ENCODE measurements at regions not wholly inside any gene's neighbourhood (a gene's known extent, or its start where the extent isn't known, plus 50 kb on each side); places are given as distances from the start of the nearest gene placed in this dataset.

DNA sequence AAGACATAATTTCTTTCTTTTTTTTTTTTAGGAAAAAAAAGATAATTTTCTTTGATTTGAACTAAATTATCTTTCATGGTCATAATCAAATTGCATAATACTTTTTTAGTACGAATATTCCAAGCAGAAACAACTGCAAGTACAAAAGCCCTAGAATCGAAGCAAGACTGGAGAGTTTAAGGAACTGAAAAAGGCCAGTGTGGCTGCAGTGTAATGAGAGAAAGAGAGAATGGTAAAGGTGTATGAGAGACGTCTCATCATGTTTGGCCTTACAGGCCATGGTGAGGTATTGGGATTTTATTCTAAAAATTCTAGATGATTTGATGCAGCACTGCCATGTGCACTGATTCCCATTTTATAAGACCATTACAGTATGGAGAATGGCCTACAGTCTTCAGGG lies 180.9 kb downstream of the SUCNR1 start:
- DNase-seq (ENCODE audit: low read depth): no peak

DNA sequence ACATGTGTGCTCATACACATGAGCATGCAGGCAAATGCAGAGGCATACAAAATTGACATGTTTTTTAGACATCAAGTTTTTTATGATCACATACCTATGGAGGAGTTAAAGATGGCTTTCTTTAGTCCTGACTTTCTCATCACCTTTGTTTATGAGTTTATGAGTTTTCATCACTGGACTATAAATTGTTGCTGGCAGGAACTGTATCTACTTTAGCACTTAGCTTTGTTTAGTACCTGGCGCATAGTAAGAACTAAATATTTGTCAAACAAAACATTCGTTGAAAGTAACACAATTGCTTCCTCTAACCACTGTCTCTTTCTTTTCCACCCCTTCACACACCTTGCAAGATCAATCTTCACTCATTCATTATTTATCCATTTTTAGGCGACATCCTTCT lies 182.6 kb downstream of the SUCNR1 start:
- no peak for DNase-seq (ENCODE audit: low read depth)

DNA sequence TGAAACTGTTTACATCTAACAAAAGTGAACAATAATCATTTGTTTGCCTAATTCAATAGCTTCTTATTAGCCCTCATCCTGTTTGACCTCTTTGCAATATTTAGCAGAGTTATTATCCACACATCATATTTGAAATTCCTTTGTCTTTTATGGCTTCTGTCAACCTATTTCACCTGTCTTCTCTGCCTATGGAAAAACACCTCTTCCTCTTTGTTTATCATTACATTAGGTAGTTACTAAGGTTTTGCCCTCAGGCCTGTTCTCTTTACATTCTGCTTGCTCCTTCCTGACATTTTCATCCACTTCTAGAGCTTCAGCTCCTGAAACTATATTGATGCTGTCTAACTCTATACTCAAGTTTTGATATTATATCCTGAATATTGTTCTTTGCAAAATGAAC lies 183.0 kb downstream of the SUCNR1 start:
- no peak for DNase-seq (ENCODE audit: low read depth)

DNA sequence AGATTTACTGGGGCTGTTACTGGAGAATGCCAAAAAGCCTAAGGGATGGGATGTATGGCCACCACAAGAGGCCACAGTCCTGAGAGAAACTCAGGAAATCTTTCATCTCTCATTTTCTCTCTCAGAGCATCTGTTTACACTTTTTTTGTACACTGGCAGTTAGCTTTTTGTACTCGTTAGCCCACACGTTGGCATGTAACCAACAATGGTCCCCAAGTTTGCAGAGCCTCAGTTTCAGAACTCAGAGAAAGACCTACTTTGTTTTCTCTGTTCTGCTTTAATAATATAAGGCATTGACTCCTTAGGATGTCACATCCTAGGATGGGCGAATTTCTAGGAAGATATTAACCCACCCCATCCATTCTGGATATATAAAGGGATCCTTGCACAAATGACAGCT lies 183.5 kb downstream of the SUCNR1 start:
- no peak for DNase-seq (ENCODE audit: low read depth)

DNA sequence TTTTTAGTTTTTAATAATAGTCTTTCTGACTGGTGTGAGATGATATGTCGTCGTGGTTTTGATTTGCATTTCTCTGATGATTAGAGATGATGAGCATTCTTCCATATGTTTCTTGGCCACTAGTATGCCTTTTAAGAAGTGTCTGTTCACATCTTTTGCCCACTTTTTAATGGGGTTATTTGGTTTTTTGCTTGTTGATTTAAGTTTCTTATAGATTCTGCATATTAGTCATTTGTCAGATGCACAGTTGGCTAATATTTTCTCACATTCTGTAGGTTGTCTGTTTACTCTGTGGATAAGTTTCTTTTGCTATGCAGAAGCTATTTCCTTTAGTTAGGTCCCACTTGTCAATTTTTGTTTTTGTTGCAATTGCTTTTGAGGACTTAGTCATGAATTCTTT lies 185.4 kb downstream of the SUCNR1 start:
- DNase-seq (ENCODE audit: low read depth): no peak

DNA sequence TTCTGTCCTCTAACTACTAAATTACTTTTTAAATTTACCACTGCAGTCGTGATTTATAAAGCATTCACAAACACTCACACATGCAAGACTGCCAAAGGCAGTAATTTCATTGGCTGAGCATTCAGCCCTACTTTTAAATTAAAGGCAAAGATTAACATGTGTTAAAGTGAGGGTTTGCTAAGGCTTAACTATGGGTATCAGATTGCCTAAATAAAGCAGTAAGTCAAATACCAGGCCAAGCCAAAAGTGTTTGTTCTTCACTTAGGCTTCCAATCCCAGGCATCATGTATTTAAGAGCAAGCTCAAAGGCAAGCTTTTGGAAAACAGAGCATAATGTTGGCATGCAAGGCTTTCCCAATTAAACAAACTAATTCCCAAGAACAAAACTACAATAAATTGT lies 187.3 kb downstream of the SUCNR1 start:
- DNase-seq (ENCODE audit: low read depth): no peak

DNA sequence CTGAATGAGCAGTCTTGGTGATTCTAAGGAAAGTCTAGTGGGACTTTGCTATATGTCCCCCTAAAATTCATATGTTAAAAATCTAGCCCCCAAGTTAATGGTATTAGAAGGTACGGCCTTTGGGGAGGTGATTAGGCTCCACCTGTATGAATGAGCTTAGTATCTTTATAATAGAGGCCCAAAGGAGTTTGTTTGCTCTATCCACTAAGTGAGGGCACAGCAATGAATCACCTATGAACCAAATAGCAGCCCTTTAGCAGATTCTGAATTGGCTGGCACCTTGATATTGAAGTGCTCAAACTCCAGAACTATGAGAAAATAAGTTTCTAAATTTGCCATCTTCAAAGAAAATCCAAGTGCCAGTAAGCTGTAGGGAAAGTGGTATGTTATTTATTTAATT lies 187.9 kb downstream of the SUCNR1 start:
- no peak for DNase-seq (ENCODE audit: low read depth)

DNA sequence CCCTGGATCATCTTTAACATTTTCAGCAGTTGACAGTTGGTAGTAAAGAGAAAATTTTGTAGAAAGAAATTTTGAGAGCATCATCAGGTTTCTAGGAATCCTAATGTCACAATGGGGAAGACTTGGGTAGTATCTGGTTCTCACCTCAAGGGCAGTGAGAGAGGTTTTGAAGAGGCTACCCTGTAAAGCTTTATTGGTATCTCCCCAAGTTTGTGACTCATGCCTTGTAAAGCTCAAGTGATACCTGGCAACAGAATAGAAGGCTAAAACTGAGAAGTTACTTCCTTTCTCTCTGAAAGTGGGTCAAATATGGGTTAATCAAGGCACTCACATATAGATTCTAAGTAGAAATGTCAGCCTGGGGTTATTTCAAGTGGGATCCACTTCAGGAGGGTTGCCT lies 196.4 kb downstream of the SUCNR1 start:
- DNase-seq (ENCODE audit: low read depth): no peak

DNA sequence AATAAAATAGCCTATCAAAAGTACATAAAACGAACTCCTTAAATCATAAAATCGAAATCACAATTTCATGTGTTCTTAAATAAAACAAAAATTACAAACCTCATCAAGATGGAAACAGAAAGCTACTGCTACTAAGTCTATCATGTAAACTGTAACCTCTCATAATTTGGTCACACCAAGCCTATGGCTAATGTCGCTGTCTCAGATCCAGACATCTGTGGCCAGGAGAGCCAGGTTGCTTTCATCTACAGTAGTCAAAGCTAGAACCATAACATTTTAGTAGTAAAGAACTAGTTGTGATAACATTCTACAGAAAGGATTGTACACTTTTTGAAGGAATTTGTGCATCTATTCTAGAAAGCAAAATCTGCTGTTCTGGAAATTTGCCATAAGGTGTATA lies 197.4 kb upstream of the MBNL1 start:
- DNase-seq (ENCODE audit: low read depth): no peak

DNA sequence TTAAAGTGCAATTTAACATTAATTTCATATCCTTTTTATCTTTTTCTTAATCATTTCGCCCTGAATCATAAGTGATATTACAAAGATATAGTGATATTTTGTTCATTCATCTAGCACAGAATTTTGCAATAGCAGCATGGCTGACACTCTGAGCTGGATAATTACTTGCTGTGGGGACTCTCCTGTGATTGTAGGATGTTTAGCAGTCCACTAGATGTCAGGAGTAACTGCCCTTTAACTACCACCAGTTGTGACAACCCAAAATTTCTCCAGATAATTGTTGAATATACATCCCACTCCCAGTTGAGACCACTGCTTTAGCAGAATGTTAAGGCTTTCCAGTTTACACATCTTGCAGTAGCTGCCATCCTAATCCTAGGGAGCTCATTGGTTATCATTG lies 196.8 kb upstream of the MBNL1 start:
- no peak for DNase-seq (ENCODE audit: low read depth)

DNA sequence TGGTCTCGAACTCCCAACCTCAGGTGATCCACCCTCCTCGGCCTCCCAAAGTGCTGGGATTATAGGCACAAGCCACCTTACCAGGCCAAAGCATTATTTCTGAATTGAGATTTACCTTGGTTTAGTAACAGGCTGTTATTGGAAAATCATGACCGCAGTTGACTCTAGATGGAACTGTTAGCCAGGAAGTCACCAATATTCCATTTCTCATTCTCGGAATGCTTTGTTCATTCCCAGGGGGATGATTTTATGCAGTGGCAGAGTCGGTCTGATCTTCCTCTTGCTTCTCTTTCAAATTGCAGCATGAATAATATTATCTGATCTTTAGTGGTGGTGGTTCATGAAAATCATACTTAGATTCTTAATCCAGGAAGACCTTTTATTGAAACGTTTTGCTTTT lies 195.5 kb upstream of the MBNL1 start:
- no peak for DNase-seq (ENCODE audit: low read depth)

DNA sequence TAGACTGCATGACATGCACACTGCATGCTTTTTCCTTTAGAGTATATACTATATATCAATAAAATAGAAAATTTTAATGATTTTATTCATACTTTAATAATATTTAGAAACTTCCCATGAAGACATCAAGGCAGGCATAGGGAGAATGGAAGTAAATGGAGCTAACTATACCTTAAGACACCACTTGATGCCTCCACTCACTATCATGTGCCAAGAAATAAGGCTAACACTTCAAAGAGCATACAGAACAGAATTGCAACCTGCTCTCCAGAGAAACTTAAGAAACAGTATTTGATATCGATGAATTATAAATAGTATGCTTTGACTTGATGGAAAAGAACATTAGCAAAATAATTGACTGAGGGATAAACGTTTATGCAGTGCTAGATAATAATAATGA lies 192.6 kb upstream of the MBNL1 start:
- DNase-seq (ENCODE audit: low read depth): no peak

DNA sequence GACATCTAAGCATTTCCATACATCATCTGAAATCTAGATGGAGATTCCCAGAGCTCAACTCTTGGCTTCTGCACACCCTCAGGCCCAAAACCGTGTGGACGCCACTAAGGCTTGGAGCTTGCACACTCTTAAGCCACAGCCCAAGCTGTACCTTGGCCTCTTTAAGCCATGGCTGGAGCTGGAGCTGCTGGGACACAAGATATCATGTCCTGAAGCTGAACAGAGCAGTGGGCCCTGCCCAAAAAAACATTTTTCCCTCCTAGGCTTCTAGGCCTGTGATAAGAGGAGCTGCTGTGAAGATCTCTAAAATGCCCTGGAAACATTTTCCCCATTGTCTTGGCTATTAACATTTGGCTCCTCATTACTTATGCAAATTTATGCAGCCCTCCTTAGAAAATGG lies 188.7 kb upstream of the MBNL1 start:
- DNase-seq (ENCODE audit: low read depth): no peak

DNA sequence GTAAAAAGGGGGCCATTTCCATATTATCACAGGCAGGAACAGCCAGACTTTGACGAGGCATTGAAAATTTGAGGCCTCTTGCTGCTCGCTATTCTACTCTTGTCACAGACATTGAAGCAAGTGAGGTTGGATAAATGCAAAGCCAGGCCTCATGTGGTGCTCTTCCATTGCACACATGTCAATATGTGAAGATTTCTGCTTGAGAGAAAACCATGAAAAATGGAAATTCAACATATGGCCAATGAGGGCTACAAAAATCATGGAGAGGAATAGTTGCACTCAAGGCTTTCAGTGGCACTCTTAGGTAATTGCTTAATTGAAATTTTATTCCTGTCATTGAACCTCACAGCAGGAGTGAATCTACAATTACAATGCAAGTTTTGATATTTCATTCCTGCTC lies 185.6 kb upstream of the MBNL1 start:
- DNase-seq (ENCODE audit: low read depth): no peak

DNA sequence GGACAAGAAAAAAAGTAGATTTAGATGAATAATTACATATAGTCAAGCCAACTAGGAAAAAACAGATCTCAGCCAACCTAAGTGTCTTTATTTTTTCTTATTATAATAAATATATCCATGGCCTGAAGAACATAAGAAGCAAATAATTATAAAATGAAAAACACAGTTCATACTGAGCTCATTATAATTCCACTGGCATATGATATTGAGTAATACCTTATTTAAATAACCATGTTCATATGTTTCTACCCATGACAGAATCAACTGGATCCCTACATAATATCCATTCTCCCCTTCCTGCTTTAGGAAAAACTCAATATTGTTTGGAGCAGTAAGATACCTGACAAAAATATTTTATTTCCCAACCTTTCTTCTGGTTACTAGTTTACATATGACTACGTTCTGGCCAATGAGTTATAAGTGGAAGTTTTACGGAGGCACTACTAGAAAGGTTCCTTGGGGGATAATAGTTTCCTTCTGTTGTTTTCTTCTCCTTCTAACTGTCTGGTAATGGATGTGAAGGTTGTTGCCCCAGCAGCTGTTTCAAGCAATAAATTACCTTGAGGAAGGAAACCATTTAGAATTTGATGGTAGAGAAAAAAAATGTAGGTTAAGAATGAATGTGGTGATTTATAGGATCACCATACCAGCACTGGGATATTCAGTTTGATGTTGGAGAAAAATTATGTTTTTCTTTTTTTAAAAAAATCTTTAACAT lies 184.1 kb upstream of the MBNL1 start:
- no peak for DNase-seq (ENCODE audit: low read depth)

DNA sequence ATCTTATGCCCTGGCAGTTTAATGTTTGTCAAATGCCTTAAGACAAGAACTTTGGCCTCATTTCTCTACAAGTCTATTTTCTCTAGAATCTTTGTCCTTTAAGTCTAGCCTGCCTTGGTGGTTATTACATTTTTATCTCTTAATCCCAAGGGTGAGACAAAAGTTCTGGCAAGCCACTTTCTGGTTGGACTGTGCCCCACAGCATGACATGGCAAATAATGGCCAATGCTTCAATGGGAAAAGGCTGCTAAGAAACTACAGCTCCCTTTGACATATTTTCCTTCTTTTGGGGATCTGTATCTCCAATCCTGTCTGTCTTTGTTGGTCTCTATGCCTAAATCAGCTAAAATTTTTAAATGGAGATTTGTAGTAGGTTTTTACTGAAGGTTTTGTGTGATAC lies 181.6 kb upstream of the MBNL1 start:
- DNase-seq (ENCODE audit: low read depth): no peak

DNA sequence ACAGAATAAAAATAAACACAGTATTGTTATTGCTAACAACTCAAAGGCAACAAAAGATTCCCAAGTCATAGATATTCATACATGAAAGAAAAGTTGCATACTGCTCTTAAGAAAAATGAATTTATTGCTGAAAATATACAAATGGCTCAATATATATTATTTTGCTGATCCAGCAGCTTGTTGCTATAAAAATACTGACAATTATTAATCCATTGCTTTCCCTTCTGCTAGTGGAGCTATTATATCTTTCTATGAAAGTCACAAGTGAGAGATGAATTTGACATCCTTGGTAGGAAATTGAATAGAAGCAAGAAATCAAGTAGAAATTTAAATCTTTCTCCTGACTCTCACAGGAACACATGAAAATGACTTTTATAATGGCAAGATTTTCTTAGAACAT lies 179.2 kb upstream of the MBNL1 start:
- no peak for DNase-seq (ENCODE audit: low read depth)

DNA sequence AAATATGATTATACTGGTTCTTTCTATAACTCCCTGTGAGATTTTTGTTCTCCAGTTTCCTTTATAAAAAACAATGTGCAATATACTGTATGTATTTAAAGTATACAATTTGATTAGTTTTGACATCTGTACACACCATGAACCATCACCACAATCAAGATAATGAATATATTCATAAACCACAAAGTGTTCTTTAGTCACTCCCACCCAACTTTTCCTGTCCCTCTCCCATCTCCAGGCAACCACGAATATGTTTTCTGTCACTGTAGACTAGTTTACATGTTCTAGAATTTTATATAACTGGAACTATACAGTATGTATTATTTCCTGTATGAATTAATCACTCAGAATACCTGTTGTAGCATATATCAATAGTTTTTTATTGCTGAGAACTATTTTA lies 177.0 kb upstream of the MBNL1 start:
- DNase-seq (ENCODE audit: low read depth): no peak

DNA sequence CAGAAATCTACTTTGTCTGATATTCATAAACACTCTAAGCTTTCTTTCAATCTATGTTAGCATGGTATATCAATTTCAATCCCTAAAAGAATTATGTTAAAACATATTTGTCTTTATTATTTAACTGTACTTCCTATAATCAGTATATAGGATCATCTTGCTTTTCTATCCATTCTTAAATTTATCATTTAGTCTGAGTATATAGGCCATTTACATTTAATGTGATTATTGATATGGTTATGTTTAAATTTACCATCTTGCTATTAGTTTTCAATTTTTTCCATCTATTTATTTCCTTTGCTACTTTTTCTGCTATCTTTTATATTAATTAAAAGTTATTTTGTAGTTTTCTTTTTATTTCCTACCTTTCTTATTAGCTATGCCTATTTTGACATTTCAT lies 174.8 kb upstream of the MBNL1 start:
- no peak for DNase-seq (ENCODE audit: low read depth)

DNA sequence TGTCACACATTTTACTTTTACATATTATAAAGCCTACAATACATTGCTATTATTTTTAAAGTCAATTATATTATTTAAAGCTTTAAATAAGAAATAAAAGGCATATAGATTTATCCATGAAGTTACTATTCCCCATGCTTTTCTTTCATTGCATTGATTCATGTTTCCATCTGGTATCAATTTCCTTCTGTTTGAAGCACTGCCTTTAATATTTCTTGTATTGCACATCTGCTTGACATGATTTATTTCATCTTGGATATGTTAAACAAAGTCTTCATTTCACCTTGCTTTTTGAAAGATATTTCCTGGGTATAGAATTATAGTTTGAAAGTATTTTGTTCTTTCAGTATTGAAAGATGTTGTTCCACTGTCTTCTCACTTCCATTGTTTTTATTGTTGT lies 174.3 kb upstream of the MBNL1 start:
- no peak for DNase-seq (ENCODE audit: low read depth)

DNA sequence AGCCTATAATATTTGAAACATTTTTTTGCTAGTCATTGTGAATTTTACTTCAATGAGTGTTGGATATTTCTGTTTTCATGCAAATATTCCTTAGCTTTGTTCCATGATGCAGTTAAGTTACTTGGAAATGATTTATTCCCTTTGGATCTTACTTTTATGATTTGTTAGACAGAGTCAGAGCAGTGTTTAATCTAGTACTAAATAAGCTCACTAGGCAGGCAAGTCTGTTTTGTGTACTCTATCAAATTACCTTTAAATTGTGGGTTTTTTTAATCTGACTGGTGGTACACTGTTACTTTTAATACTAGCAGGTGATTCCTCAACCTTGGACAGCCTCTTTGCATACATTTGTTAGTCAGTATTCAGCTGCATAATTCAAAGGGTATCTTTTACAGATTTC lies 173.3 kb upstream of the MBNL1 start:
- DNase-seq (ENCODE audit: low read depth): no peak

DNA sequence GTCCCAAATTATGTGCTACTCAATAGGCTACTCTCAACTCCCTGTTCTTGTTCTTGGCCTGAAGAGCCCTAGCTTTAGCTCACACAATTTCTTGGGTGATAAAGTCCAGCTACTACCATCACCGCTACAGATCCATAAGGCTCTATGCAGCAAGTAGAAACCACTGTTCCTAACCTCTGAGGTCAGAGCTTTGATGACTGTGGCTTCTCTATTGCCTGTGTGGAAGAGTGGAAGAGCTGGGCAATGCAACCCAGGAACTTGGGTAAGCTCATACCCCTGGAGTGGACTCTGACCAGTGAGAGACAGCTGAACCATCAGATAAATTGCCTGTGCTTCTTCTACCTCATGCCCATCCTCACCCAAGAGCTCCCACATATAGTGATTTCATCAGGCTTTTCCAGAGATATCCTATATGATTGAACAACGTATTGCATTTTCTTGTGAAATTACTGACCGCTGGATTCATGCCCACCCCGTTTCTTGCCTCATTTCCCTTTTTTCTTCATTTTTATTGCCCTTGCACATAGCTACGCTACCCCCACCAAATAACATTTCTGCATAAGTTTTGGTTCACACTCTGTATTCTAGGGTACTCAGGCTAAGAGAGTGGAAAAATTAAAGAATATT lies 172.3 kb upstream of the MBNL1 start:
- DNase-seq (ENCODE audit: low read depth): no peak

DNA sequence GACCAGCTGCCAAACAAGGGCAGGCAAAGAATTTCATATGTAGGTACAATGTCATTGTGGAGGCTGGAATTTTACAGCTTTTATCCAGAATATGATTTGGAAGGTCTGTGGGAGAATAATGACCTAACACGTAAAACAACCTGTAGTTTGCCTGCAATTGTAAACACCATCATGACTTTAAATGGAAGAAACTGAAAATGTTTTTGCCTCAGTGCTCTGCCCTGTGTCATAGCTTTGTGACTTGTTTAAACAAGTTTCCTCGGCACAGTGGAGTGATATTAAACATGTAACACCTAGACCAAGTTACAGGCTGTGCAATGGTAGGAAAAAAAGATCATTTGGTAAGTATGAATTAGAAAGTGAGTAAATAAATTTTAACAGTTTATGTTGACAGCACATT lies 171.6 kb upstream of the MBNL1 start:
- DNase-seq (ENCODE audit: low read depth): no peak

DNA sequence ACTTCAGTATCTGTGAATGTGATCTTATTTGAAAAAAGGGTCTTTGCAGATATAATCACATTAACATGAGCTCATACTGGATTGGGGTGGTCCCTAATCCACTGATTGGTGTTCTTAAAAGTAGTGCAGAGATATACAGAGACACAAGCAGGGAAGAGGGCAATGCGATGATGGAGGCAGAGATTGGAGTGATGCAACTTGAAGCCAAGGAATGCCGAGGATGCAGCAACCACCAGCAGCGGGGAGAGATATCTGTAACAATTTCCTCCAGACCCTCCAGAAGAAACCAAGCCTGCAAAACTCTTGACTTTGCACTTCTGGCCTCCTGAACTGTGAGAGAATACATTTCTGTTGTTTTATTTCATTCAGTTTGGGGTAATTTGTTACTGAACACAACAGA lies 171.0 kb upstream of the MBNL1 start:
- DNase-seq (ENCODE audit: low read depth): no peak

All from GM04503 (cell line).